Keratinocyte (primary cell): ENCODE measurements at regions not wholly inside any gene's neighbourhood (a gene's known extent, or its start where the extent isn't known, plus 50 kb on each side); places are given as distances from the start of the nearest gene placed in this dataset.

Source experiments
- CTCF ChIP-seq, 3 experiments: IDR thresholded peaks in 1 of 3; conservative IDR thresholded peaks in 1 of 3; optimal IDR thresholded peaks in 1 of 3; 2 replicates in 2 of 3; 3 replicates in 1 of 3; pipeline versions ENCODE3 to v1.5.1; 2011; ENCODE audit warnings: low read length in 3 of 3, mild to moderate bottlenecking in 3 of 3, moderate library complexity in 2 of 3, control low read depth in 1 of 3, inconsistent platforms in 1 of 3; ENCODE audit not compliant: insufficient read depth in 2 of 3; ENCODE audit errors: extremely low read depth in 1 of 3
- EZH2 ChIP-seq: IDR thresholded peaks from one replicate; pipeline ENCODE4 v1.6.1; 2012; ENCODE audit warnings: inconsistent platforms, mild to moderate bottlenecking, low read length, moderate library complexity

GRCh38 chr5:89929173-89929572, 480.4 kb downstream of the CETN3 start:
- TF ChIP-seq CTCF (optimal IDR thresholded peaks at IDR 0.05 in 1 of 3, IDR thresholded peaks at IDR 0.05 in 1 of 3, conservative IDR thresholded peaks at IDR 0.05 in 1 of 3; ENCODE audit: extremely low read depth in 1 of 3, insufficient read depth in 2 of 3, low read length in 3 of 3) (peak in 1 of 3 experiments; percentile 25), EZH2 (no peak)
